Left ventricle myocardium inferior (tissue), 1 donor: ENCODE measurements at regions not wholly inside any gene's neighbourhood (a gene's known extent, or its start where the extent isn't known, plus 50 kb on each side); places are given as distances from the start of the nearest gene placed in this dataset.

ENCODE experiments used
- DNase-seq: peaks from one replicate; pipeline ENCODE4 v3.0.0-alpha.2; 2020
- H3K27ac ChIP-seq: fragments of 200-600 bp; replicated peaks from 2 replicates; pipeline ENCODE4 v1.8.0; 2021
- H3K27me3 ChIP-seq: fragments of 200-600 bp; 2 replicates; pipeline ENCODE4 v1.8.0; 2021; ENCODE audit warnings: low read depth
- H3K36me3 ChIP-seq: fragments of 200-600 bp; 2 replicates; pipeline ENCODE4 v1.8.0; 2021
- H3K4me1 ChIP-seq: fragments of 200-600 bp; 2 replicates; pipeline ENCODE4 v1.8.0; 2021
- H3K4me3 ChIP-seq: fragments of 200-600 bp; 2 replicates; pipeline ENCODE4 v1.8.0; 2021; ENCODE audit warnings: mild to moderate bottlenecking, moderate library complexity
- H3K9me3 ChIP-seq: fragments of 200-600 bp; replicated peaks from 2 replicates; pipeline ENCODE4 v1.8.0; 2021
- intact Hi-C: fragments of 100-400 bp; cut with micrococcal nuclease; formaldehyde crosslinking; loops from one replicate; pipeline ENCODE4 v1.11.0; 2022
- TF ChIP-seq, protein P1 (sequence below): fragments of 200-600 bp; IDR thresholded peaks from 2 replicates; pipeline ENCODE4 v1.8.0; 2021; ENCODE audit warnings: antibody characterized with exemption, mild to moderate bottlenecking, borderline replicate concordance
- donor health status: DM: no; HTN: yes; CAD: no; lungs with severe emphysema.

DNA sequence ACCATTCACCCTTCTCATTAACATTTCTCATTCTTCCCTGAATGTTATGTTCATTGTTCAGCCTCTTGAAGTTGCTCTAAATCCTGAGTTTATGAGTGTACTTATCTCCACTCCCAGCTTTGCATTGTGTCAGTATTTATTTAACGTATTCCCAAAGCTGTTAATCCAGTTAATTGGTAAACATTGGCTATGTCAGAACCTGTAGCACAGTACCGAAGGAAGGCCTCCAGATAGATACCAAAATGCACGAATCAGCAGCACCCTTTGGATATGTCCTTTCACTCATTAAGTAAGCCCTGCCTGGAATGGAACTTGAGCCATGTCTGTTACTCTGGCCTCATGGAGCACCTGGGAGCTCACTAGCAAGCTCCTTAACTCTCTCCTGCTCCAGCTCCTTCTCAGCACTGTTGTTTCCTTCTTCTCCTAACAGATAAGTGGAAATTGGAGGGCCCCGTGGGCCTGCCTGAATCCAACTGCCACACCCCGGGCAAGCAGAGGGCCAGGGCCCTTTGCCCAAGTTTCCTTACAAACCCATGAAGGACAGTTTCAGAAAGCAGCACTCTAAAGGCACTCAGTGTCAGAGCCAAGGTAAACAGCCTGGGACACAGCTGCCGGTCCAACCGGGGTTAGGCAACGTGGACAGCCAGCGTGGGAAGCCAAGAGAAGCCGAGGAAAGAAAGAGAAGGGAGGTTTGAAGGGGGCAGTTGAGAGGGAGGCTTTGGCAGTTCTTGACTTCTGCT lies 155.0 kb upstream of the SERP2 start:
- peak; percentile 76 for DNase-seq
- TF ChIP-seq, protein P1, sequence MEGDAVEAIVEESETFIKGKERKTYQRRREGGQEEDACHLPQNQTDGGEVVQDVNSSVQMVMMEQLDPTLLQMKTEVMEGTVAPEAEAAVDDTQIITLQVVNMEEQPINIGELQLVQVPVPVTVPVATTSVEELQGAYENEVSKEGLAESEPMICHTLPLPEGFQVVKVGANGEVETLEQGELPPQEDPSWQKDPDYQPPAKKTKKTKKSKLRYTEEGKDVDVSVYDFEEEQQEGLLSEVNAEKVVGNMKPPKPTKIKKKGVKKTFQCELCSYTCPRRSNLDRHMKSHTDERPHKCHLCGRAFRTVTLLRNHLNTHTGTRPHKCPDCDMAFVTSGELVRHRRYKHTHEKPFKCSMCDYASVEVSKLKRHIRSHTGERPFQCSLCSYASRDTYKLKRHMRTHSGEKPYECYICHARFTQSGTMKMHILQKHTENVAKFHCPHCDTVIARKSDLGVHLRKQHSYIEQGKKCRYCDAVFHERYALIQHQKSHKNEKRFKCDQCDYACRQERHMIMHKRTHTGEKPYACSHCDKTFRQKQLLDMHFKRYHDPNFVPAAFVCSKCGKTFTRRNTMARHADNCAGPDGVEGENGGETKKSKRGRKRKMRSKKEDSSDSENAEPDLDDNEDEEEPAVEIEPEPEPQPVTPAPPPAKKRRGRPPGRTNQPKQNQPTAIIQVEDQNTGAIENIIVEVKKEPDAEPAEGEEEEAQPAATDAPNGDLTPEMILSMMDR = no peak
- no peak overlapping the region for H3K4me3 ChIP-seq
- peak overlapping the region; percentile 78 for H3K27ac ChIP-seq
- no peaks in the 10 kb centered on the region for H3K27me3 ChIP-seq
- peaks cover 32% of the 10 kb centered on the region for H3K4me1 ChIP-seq
- no peaks in the 10 kb centered on the region for H3K9me3 ChIP-seq
- intact Hi-C loops = no loop called here
- no peaks in the 10 kb centered on the region for H3K36me3 ChIP-seq

DNA sequence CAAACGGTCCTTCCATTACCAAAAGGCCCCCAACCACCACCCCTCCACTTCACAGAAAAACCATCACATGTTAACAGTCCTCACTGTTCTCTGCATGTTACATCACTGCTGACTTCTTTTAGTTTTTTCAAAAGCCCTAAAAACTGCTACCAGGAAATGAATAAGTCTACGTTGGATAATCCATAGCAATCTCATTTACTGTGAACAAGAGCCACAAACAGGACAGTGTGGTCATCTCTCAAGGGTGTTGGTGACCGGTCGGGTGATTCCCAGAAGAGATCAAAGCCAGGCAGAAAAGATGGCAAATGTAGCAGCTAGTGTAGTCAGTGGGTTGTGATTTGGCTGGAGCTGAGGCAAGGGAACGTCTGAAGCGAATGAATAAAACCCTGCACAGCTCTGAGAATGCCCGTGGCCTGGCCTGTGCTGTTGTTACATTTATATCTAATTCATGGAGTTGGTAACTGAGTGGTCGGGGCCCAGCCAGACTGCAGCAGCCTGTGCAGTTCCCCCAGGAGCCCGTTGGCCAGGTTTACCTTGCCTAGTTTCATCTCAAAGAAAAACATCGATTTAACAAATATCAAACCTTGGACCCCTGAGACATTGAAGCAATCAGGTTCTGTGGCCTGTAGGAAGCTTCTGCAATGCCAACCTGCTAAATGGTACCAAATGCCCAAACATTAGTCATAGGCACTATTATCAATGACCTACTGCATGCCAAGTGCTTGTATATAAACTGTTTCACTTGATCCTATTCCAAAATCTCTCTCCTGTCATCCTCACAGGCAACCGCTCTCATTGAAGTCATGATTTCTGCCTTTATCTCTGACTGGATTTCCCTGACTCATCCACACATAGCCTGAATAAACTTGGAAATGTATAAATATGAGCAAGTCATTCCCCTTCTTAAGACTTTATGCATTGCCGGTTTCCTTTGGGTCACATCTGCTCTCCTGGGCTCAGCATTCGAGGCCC lies 153.8 kb upstream of the SERP2 start:
- no peaks in the 10 kb centered on the region for H3K9me3 ChIP-seq
- no peaks in the 10 kb centered on the region for H3K27me3 ChIP-seq
- no peaks in the 10 kb centered on the region for H3K36me3 ChIP-seq
- H3K4me1 ChIP-seq = peaks cover 42% of the 10 kb centered on the region
- TF ChIP-seq, protein P1 = no peak
- intact Hi-C loops = no loop called here
- H3K4me3 ChIP-seq = no peak overlapping the region
- no peak for DNase-seq
- H3K27ac ChIP-seq = peak overlapping the region; percentile 78

DNA sequence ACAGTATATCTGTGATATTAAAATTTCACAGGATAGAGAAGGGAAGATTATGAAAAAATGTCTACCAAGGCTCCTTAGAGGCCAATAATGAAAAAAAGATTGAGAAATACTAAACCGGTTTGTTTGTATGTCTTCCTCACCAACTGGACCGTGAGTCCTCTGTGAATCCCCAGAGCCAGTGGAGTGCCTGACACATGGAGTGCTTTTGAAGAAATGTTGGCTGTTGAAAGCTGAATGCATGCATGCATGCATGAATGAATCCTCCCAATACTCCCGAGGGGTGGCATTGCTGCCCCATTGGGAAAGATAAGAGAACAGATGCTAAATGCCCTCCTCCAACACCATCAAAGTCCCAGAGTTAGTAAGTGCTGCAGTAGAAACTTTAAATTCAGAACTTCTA lies 152.7 kb upstream of the SERP2 start:
- intact Hi-C loops = no loop called here
- H3K9me3 ChIP-seq = no peaks in the 10 kb centered on the region
- no peaks in the 10 kb centered on the region for H3K27me3 ChIP-seq
- peaks cover 43% of the 10 kb centered on the region for H3K4me1 ChIP-seq
- peak overlapping the region; percentile 78 for H3K27ac ChIP-seq
- TF ChIP-seq, protein P1 = no peak
- no peaks in the 10 kb centered on the region for H3K36me3 ChIP-seq
- DNase-seq = no peak
- H3K4me3 ChIP-seq = no peak overlapping the region

DNA sequence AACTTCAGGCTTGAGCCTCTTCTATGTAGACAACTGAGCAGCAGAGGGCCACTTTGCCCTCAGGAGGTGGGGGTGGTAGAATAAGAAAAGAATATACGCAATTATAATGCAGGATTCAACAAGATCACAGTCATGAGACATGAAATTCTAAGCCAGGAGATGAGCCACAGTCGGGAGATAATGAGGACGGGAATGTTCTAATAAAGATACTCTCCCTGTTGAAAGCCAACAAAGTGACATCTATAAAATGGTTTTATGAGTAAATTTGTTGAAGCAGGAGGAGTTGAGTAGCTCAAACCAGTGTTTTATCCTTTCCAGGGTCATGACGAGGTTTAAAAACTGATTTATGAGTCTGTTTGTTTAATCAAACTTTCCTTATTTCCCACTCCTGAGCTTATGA lies 152.0 kb upstream of the SERP2 start:
- H3K27me3 ChIP-seq = no peaks in the 10 kb centered on the region
- DNase-seq = no peak
- TF ChIP-seq, protein P1 = no peak
- no peaks in the 10 kb centered on the region for H3K9me3 ChIP-seq
- H3K4me1 ChIP-seq = peaks cover 43% of the 10 kb centered on the region
- H3K4me3 ChIP-seq = no peak overlapping the region
- peak overlapping the region; percentile 15 for H3K27ac ChIP-seq
- intact Hi-C loops = no loop called here
- H3K36me3 ChIP-seq = no peaks in the 10 kb centered on the region

DNA sequence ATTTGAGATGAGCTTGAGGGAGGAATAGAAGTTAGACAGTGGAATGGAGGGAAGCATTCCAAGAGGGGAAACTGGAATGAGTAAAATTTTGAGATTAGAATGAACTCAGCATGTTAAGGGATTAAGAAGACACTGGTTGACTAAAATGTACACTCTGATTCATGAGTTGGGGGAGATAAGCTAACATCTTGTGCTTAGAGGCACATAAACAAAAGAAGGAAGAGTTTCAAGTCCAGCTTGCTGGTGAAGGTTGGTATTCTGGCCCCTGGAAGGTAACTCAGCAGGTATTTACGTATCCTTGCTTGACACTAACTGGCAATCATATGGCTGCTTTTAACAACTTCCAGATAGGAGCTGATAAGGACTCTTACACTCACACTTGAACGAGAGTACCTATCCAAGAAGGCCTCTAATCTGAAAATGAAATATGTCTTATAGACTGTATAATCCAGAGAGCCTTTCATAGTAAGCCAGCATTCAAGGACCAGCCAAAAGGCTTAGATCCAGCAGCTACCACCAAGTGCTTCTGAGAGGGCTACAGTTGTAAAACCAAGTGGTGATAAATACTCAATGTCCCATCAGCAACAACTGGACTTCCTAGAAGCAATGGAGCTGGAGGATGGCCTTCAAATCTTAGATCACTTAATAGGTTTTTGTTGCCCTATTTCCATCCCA lies 149.7 kb upstream of the SERP2 start:
- TF ChIP-seq, protein P1 = no peak
- no peak for DNase-seq
- no peaks in the 10 kb centered on the region for H3K9me3 ChIP-seq
- no peaks in the 10 kb centered on the region for H3K27me3 ChIP-seq
- H3K36me3 ChIP-seq = no peaks in the 10 kb centered on the region
- no peak overlapping the region for H3K4me3 ChIP-seq
- peak overlapping the region; percentile 82 for H3K27ac ChIP-seq
- intact Hi-C loops = no loop called here
- H3K4me1 ChIP-seq = peaks cover 32% of the 10 kb centered on the region
